DND-41 (cell line): ENCODE measurements at regions not wholly inside any gene's neighbourhood (a gene's known extent, or its start where the extent isn't known, plus 50 kb on each side); places are given as distances from the start of the nearest gene placed in this dataset.

ENCODE experiments used
- CTCF ChIP-seq: IDR thresholded peaks from 2 replicates; pipeline ENCODE4 v1.5.1; 2012; ENCODE audit warnings: borderline replicate concordance, low read length, moderate library complexity, mild to moderate bottlenecking; ENCODE audit not compliant: poor library complexity, severe bottlenecking; ENCODE audit errors: extremely low read depth
- EZH2 ChIP-seq: IDR thresholded peaks from 3 replicates; pipeline ENCODE4 v1.6.1; 2012; ENCODE audit warnings: borderline replicate concordance, low read depth, mild to moderate bottlenecking, moderate library complexity, low read length, inconsistent platforms; ENCODE audit not compliant: severe bottlenecking

- TF ChIP-seq EZH2 (no peak), CTCF (no peak)
Measured at GRCh38 chr2:215637651-215638050, 201.8 kb upstream of the FN1 start.
